LNCaP clone FGC (cell line): ENCODE measurements at regions not wholly inside any gene's neighbourhood (a gene's known extent, or its start where the extent isn't known, plus 50 kb on each side); places are given as distances from the start of the nearest gene placed in this dataset.

Experiments
- DNase-seq: peaks from one replicate; pipeline ENCODE4 v3.0.0-alpha.2; 2011; ENCODE audit warnings: low read depth
- H3K4me3 ChIP-seq: 2 replicates; pipeline ENCODE4 v1.5.1; 2011; ENCODE audit warnings: mild to moderate bottlenecking, low read depth, low read length, control low read depth
- TF ChIP-seq, protein P1 (sequence below): IDR thresholded peaks from 2 replicates; pipeline ENCODE4 v1.5.1; 2012; ENCODE audit warnings: mild to moderate bottlenecking; ENCODE audit not compliant: control insufficient read depth, insufficient read depth; ENCODE audit errors: extremely low read depth

DNA sequence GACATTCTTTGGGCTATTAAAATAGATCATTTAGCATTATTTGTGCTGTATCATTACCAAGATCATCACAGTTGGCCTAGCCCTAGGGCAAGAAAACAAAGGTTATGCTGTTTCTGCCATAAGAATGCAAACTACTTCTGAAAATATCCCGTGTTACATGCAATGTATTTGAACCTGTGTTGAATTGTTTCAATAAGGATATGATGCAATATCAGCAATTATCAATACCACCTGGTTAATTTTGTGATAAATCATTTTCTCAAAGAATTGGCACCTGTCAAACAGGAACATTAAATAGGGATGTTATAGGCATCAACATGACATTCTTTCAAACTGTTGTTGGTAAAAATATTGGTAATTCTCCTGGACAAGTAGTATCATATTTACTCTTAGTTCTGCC lies 2002.0 kb upstream of the CDH9 start:
- H3K4me3 ChIP-seq = no peak overlapping the region
- no peak for DNase-seq
- TF ChIP-seq, protein P1, sequence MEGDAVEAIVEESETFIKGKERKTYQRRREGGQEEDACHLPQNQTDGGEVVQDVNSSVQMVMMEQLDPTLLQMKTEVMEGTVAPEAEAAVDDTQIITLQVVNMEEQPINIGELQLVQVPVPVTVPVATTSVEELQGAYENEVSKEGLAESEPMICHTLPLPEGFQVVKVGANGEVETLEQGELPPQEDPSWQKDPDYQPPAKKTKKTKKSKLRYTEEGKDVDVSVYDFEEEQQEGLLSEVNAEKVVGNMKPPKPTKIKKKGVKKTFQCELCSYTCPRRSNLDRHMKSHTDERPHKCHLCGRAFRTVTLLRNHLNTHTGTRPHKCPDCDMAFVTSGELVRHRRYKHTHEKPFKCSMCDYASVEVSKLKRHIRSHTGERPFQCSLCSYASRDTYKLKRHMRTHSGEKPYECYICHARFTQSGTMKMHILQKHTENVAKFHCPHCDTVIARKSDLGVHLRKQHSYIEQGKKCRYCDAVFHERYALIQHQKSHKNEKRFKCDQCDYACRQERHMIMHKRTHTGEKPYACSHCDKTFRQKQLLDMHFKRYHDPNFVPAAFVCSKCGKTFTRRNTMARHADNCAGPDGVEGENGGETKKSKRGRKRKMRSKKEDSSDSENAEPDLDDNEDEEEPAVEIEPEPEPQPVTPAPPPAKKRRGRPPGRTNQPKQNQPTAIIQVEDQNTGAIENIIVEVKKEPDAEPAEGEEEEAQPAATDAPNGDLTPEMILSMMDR = no peak

DNA sequence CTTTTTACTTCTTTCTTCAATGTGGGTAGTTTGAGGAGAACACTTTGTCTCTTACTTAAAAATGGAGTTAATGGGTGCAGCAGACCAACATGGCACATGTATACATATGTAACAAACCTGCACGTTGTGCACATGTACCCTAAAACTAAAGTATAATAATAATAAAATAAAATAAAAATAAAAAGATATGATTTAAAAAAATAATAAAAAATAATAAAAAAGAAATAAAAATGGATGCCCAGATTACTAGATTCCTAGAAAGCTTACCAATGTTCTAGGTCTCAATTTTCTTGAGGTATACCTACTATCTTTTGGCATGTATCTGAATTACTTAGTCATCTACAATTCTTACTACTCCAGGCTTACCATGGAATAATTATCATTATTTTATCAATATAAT lies 2001.6 kb upstream of the CDH9 start:
- no peak overlapping the region for H3K4me3 ChIP-seq
- TF ChIP-seq, protein P1 = no peak
- no peak for DNase-seq

DNA sequence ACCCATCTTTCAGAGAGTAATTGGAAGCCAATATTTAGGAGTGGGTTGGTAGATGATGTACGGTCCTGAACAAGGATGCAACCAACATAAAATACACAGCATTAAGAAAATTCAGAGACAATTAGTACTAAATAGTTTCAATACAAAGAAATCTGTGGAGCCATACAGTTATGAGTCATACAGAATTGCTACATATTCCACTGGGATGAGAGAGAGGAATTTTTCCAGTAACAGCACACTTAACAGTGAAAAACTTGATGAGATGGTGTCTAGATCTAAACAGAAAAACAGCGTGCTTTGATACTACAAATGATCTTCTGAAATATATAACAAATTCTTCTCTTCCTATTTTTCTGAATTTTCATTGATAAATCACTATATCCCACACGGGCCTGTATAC lies 1999.3 kb upstream of the CDH9 start:
- no peak overlapping the region for H3K4me3 ChIP-seq
- TF ChIP-seq, protein P1 = no peak
- no peak for DNase-seq

DNA sequence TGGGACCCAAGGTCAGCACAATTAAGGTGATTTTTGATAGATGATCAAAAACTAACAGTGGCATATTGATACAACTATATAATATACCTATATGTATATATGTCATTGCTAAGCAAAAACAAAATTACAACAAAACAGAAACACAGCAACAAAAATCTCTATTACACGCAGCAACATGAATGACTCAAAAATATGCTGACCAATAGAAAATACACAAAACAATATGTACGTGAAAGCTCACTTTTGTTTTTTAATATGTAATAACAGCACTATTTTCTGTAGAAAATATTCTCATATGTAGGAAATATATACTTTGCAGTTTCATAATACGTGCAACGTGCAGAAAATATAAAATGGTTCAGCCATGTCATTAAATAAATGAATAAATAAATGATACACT lies 1985.7 kb upstream of the CDH9 start:
- TF ChIP-seq, protein P1 = no peak
- DNase-seq = no peak
- no peak overlapping the region for H3K4me3 ChIP-seq

DNA sequence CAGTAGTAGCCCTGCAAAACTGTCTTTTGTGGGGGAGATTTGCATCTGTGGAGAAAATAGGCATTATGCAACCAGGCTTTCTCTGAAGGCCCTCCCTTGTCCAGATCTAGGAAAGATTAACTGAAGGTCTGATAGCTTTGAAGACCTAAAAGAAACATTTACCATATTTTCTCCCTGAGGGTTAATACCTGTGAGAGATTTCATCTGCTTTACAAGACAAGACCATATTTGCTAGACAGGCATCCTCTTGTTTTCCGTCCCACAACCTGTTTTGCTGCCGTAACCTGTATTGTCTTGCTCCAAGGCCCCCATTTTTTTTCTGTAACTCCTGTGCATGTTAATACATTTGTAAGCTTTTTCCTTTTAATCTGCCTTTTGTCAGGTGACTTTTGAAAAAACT lies 1985.2 kb upstream of the CDH9 start:
- TF ChIP-seq, protein P1 = no peak
- DNase-seq = no peak
- H3K4me3 ChIP-seq = no peak overlapping the region

DNA sequence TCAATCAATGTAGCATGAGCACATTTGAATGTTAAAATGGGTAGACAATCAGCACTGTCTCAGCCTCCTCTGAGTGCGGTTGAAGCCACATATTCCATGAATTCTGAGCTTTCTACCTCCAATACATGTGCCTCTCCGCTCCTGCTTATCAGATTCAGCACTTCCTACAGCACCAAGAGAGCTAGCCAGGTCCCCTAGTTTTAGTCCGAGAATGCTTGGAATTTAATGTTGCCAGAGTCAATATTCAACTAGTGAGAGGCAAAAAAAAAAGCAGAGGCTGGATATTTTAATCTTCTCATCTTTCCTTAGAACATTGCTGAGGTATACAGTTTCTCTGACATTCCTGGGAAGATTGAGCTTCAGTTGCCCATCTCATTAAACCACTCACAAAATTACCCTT lies 1979.1 kb upstream of the CDH9 start:
- TF ChIP-seq, protein P1 = no peak
- no peak overlapping the region for H3K4me3 ChIP-seq
- no peak for DNase-seq

DNA sequence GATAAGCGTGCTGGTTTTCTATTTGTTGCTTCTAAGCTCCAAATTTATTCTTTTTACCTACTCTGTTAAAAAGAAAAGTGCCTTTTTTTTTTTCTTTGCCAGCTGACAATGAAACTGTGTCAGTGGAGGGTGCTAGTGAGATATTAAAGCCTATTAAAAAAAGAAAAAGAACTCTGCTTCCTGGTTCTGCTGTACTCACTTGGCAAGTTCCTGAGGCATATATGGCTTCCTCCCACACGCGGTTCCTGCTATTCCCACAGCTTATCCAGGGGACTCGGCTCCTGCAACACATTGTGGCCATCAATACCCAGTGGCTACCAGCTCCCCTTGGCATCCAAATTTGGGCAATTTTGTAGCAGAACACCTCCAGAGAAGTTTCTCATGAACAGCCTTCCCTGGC lies 1977.7 kb upstream of the CDH9 start:
- DNase-seq = no peak
- no peak overlapping the region for H3K4me3 ChIP-seq
- TF ChIP-seq, protein P1 = peak; percentile 34; the same call in 1 of the 2 replicates
